ENCODE measurements at regions not wholly inside any gene's neighbourhood (a gene's known extent, or its start where the extent isn't known, plus 50 kb on each side); places are given as distances from the start of the nearest gene placed in this dataset.

DNA sequence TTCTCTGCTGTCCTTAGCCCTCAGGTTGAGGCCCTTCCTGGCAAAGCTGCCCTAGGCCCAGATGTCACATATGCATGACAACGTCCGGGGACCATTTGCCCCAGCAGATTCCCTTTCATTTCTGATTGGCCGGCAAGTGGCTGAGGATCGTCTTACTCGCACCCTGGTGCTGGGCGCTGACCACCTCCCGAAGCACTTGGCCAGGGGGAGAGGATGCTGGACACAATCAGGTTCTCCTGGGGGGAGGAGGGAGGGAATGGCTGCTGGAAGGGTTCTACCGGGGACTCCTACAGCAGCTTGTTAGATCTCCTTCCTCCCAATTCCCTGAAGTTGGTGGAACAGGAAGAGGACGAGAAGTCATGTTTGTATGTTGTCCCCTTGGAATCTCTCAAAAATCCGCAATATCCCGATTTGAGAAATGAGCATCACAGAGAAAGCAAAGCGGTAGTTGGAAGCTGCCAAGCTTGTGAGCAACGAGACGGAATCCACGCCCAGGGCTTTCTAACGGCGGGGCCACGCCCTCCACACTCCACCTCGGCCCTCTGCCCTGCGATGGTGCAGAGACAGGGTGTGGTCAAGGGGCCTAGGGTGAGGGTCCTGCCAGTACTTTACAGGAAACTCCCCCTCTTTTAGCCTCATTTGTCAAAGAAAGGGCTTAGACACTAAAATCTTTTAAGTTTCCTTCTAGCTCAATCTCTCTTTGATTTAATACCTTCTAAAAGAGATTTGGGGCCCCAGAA is 61.8 kb upstream of the YWHAQ start:
- TF ChIP-seq, protein P1, sequence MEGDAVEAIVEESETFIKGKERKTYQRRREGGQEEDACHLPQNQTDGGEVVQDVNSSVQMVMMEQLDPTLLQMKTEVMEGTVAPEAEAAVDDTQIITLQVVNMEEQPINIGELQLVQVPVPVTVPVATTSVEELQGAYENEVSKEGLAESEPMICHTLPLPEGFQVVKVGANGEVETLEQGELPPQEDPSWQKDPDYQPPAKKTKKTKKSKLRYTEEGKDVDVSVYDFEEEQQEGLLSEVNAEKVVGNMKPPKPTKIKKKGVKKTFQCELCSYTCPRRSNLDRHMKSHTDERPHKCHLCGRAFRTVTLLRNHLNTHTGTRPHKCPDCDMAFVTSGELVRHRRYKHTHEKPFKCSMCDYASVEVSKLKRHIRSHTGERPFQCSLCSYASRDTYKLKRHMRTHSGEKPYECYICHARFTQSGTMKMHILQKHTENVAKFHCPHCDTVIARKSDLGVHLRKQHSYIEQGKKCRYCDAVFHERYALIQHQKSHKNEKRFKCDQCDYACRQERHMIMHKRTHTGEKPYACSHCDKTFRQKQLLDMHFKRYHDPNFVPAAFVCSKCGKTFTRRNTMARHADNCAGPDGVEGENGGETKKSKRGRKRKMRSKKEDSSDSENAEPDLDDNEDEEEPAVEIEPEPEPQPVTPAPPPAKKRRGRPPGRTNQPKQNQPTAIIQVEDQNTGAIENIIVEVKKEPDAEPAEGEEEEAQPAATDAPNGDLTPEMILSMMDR (IDR thresholded peaks at IDR 0.05) = no peak
- TF ChIP-seq POLR2A (IDR thresholded peaks at IDR 0.05) = no peak
